Suprapubic skin (tissue), 4 donors: ENCODE measurements at regions not wholly inside any gene's neighbourhood (a gene's known extent, or its start where the extent isn't known, plus 50 kb on each side); places are given as distances from the start of the nearest gene placed in this dataset.

Experiments
- DNase-seq, 2 donors: peaks; one replicate each; pipeline ENCODE4 v3.0.0-alpha.2; 2019; ENCODE audit warnings: low spot score in 2 of 2
- H3K27ac ChIP-seq: fragments of 200-600 bp; sonication (generic); one replicate; pipeline ENCODE4 v1.5.1; 2019
- H3K27me3 ChIP-seq: fragments of 200-600 bp; sonication (generic); one replicate; pipeline ENCODE4 v1.5.1; 2019
- H3K36me3 ChIP-seq: fragments of 200-600 bp; sonication (generic); one replicate; pipeline ENCODE4 v1.5.1; 2019
- H3K4me1 ChIP-seq: fragments of 200-600 bp; sonication (generic); one replicate; pipeline ENCODE4 v1.5.1; 2019
- H3K4me3 ChIP-seq: fragments of 200-600 bp; sonication (generic); one replicate; pipeline ENCODE4 v1.5.1; 2019; ENCODE audit warnings: mild to moderate bottlenecking
- H3K9me3 ChIP-seq: fragments of 200-600 bp; sonication (generic); one replicate; pipeline ENCODE4 v1.5.1; 2019
- EP300 ChIP-seq: sonication (generic); formaldehyde crosslinking; IDR thresholded peaks from one replicate; pipeline ENCODE4 v1.6.1; 2017; ENCODE audit warnings: antibody characterized with exemption
- POLR2A ChIP-seq, 2 donors: fragments of 450-650 bp; IDR thresholded peaks; one replicate each; pipeline ENCODE4 v1.6.1; 2017; ENCODE audit warnings: antibody characterized with exemption in 2 of 2, mild to moderate bottlenecking in 2 of 2, moderate library complexity in 2 of 2
- POLR2AphosphoS5 ChIP-seq, 3 donors: sonication (generic); formaldehyde crosslinking; IDR thresholded peaks; one replicate each; pipeline ENCODE4 v1.6.1; 2017; ENCODE audit warnings: antibody characterized with exemption in 3 of 3
- WGBS: methylation state at CpG from one replicate; pipeline ENCODE4 v1.1.5; 2018; 5-methylcytosine and 5-hydroxymethylcytosine counted together
- TF ChIP-seq, protein P1 (sequence below), 2 donors: fragments of 200-600 bp in 1 of 2; fragments of 450-650 bp in 1 of 2; sonication (generic) in 1 of 2; IDR thresholded peaks; one replicate each; pipeline ENCODE4 v1.5.1; 2016 to 2019; ENCODE audit warnings: antibody characterized with exemption in 2 of 2, mild to moderate bottlenecking in 1 of 2, moderate library complexity in 1 of 2

GRCh38 chr14:96747006-96747405 is 50.2 kb upstream of the VRK1 start:
- peaks cover 67% of the 10 kb centered on the region for H3K27me3 ChIP-seq
- H3K36me3 ChIP-seq, result no peaks in the 10 kb centered on the region
- no peak overlapping the region for H3K27ac ChIP-seq
- H3K4me1 ChIP-seq, result no peaks in the 10 kb centered on the region
- TF ChIP-seq POLR2AphosphoS5 (IDR thresholded peaks at IDR 0.05), result no peak
- TF ChIP-seq POLR2A (IDR thresholded peaks at IDR 0.05), result no peak
- TF ChIP-seq, protein P1, sequence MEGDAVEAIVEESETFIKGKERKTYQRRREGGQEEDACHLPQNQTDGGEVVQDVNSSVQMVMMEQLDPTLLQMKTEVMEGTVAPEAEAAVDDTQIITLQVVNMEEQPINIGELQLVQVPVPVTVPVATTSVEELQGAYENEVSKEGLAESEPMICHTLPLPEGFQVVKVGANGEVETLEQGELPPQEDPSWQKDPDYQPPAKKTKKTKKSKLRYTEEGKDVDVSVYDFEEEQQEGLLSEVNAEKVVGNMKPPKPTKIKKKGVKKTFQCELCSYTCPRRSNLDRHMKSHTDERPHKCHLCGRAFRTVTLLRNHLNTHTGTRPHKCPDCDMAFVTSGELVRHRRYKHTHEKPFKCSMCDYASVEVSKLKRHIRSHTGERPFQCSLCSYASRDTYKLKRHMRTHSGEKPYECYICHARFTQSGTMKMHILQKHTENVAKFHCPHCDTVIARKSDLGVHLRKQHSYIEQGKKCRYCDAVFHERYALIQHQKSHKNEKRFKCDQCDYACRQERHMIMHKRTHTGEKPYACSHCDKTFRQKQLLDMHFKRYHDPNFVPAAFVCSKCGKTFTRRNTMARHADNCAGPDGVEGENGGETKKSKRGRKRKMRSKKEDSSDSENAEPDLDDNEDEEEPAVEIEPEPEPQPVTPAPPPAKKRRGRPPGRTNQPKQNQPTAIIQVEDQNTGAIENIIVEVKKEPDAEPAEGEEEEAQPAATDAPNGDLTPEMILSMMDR (IDR thresholded peaks at IDR 0.05), result no peak
- no peak for TF ChIP-seq EP300
- 81% methylated on average over 13 of the region's 13 CpGs for WGBS
- H3K4me3 ChIP-seq, result no peak overlapping the region
- DNase-seq, result no peak
- no peaks in the 10 kb centered on the region for H3K9me3 ChIP-seq
